NT2/D1 (cell line): ENCODE measurements at regions not wholly inside any gene's neighbourhood (a gene's known extent, or its start where the extent isn't known, plus 50 kb on each side); places are given as distances from the start of the nearest gene placed in this dataset.

Experiments used
- DNase-seq: peaks from one replicate; pipeline ENCODE4 v3.0.0-alpha.2; 2011; ENCODE audit warnings: low read depth, low spot score
- H3K27me3 ChIP-seq: 2 replicates; pipeline ENCODE4 v1.6.0; 2011; ENCODE audit warnings: mild to moderate bottlenecking; ENCODE audit not compliant: insufficient read length, insufficient read depth
- H3K36me3 ChIP-seq: 2 replicates; pipeline ENCODE4 v1.6.1; 2011; ENCODE audit warnings: mild to moderate bottlenecking, low read length, mixed read lengths; ENCODE audit not compliant: insufficient read depth, insufficient read length
- H3K4me1 ChIP-seq: 2 replicates; pipeline ENCODE4 v1.5.1; 2011; ENCODE audit not compliant: insufficient read depth, insufficient read length
- H3K4me3 ChIP-seq: 2 replicates; pipeline ENCODE4 v1.5.1; 2011; ENCODE audit warnings: low read depth; ENCODE audit not compliant: insufficient read length
- H3K9ac ChIP-seq: 2 replicates; pipeline ENCODE4 v1.6.0; 2011; ENCODE audit warnings: low read depth; ENCODE audit not compliant: insufficient read length
- H3K9me3 ChIP-seq: 2 replicates; pipeline ENCODE4 v1.5.1; 2011; ENCODE audit warnings: mild to moderate bottlenecking, low read length; ENCODE audit not compliant: insufficient read depth
- SUZ12 ChIP-seq: IDR thresholded peaks from 2 replicates; pipeline ENCODE4 v1.6.1; 2011; ENCODE audit not compliant: insufficient read length, insufficient read depth; ENCODE audit errors: extremely low read depth
- YY1 ChIP-seq: IDR thresholded peaks from 2 replicates; pipeline ENCODE4 v1.6.1; 2011; ENCODE audit not compliant: insufficient read length, insufficient read depth
- ZNF274 ChIP-seq: IDR thresholded peaks from 2 replicates; pipeline ENCODE4 v1.6.1; 2011; ENCODE audit warnings: mild to moderate bottlenecking, low read depth, low read length

DNA sequence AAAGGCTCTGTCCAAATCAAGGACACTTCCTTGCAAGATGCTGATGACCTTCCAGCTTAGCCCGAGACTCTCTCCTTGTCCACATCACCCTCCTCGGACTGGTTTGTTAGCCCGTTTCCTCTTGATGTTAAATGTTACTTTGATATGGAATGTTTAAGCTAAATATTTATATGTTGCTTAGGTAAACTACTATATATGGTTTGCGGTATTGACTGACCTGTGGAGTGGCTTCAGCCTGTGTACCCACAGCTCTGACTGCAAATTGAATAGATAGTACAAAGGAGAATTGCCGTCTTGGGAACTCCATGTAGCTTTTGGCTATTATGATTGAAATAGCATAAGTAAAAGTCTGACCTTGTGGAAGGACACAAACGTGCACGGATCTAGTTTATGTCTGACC, 422.0 kb downstream of the YTHDC2 start:
- Histone ChIP-seq H3K9ac (no peak overlapping the region), H3K36me3 (no peaks in the 10 kb centered on the region), H3K4me3 (no peak overlapping the region), H3K27me3 (no peaks in the 10 kb centered on the region), H3K9me3 (no peaks in the 10 kb centered on the region), H3K4me1 (no peaks in the 10 kb centered on the region)
- no peak for DNase-seq
- TF ChIP-seq ZNF274 (no peak), SUZ12 (no peak), YY1 (no peak)

GRCh38 chr5:113937301-113937700, 423.8 kb downstream of the YTHDC2 start:
- Histone ChIP-seq H3K4me3 (no peak overlapping the region), H3K9me3 (no peaks in the 10 kb centered on the region), H3K36me3 (no peaks in the 10 kb centered on the region), H3K9ac (no peak overlapping the region), H3K27me3 (no peaks in the 10 kb centered on the region), H3K4me1 (no peaks in the 10 kb centered on the region)
- DNase-seq: no peak
- TF ChIP-seq SUZ12: no peak
- TF ChIP-seq ZNF274: no peak
- TF ChIP-seq YY1: no peak

GRCh38 chr5:113939988-113940387, 421.9 kb upstream of the KCNN2 start:
- DNase-seq: no peak

GRCh38 chr5:113950186-113950585, 411.7 kb upstream of the KCNN2 start:
- Histone ChIP-seq H3K4me3 (no peak overlapping the region), H3K36me3 (no peaks in the 10 kb centered on the region), H3K9ac (no peak overlapping the region), H3K27me3 (no peaks in the 10 kb centered on the region), H3K4me1 (no peaks in the 10 kb centered on the region), H3K9me3 (no peaks in the 10 kb centered on the region)
- TF ChIP-seq SUZ12 (no peak), YY1 (no peak), ZNF274 (no peak)
- DNase-seq: no peak

More at GRCh38 chr5:113939988-113940387, 421.9 kb upstream of the KCNN2 start:
- H3K9me3 ChIP-seq: no peaks in the 10 kb centered on the region
- H3K36me3 ChIP-seq: no peaks in the 10 kb centered on the region
- no peak overlapping the region for H3K4me3 ChIP-seq
- H3K4me1 ChIP-seq: no peaks in the 10 kb centered on the region
- no peaks in the 10 kb centered on the region for H3K27me3 ChIP-seq
- TF ChIP-seq YY1 (no peak), SUZ12 (no peak), ZNF274 (no peak)
- H3K9ac ChIP-seq: no peak overlapping the region

DNA sequence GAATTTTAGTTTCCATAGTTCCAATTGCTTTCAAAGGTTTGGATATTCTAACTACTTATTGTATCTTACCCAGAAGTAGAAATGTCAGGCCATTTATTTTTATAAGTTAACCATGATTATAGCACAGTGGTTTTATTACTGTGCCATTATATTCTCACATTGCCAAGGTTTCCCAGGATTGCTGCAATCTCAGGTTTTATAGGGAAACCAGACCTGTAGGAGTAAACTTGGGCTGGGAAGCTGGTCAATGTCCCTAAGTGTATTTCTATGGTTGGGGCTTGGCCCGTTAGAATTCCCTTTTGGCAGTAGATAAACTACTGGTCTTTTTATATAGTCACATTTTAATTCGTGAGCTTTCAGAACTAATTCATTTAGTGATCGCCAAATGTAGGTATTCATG, 396.6 kb upstream of the KCNN2 start:
- H3K27me3 ChIP-seq: no peaks in the 10 kb centered on the region
- TF ChIP-seq YY1 (no peak), ZNF274 (no peak), SUZ12 (no peak)
- DNase-seq: no peak
- no peak overlapping the region for H3K9ac ChIP-seq
- no peaks in the 10 kb centered on the region for H3K9me3 ChIP-seq
- no peak overlapping the region for H3K4me3 ChIP-seq
- no peaks in the 10 kb centered on the region for H3K36me3 ChIP-seq
- no peaks in the 10 kb centered on the region for H3K4me1 ChIP-seq

DNA sequence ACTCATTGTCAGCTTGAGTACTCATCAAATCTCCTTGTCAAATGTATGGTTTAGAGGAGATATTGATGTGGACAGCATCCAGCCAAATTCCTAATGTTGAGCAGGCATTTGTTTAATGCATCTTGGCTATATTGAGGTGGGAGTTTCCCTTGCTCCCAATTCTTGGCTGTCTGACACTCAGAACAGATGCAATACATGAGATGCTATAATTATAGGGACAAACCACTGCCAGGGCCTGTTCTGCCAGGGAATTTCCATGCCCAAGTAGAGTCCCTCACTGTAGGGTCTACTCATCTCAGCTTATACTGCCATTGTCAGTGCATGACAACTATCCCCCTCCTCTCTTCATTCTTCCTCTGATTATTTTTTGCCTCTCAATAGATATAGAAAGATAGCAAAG, 392.0 kb upstream of the KCNN2 start:
- Histone ChIP-seq H3K36me3 (no peaks in the 10 kb centered on the region), H3K4me3 (no peak overlapping the region), H3K4me1 (no peaks in the 10 kb centered on the region), H3K27me3 (no peaks in the 10 kb centered on the region), H3K9ac (no peak overlapping the region), H3K9me3 (no peaks in the 10 kb centered on the region)
- no peak for TF ChIP-seq ZNF274
- TF ChIP-seq SUZ12: no peak
- no peak for TF ChIP-seq YY1
- no peak for DNase-seq

DNA sequence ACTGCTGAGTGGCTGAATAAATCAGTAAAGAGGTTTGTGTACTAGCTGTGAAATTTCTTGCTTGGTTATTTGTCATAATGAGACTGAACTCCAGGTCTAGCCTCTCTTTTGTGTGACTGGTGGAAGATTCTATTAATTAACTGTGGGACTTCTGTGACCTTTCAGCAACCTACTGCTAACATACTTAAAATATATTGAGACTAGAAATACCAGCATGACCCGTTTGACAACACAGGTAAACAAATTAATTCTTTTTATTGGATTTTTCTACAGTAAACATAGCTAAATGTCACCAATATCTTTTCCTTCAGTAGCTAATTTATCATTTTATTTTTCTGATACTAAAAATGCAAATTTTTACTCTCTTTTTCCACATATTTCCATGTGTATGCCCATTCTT, 390.4 kb upstream of the KCNN2 start:
- TF ChIP-seq ZNF274 (no peak), SUZ12 (no peak), YY1 (no peak)
- H3K4me1 ChIP-seq: no peaks in the 10 kb centered on the region
- no peak overlapping the region for H3K4me3 ChIP-seq
- no peak for DNase-seq
- H3K27me3 ChIP-seq: no peaks in the 10 kb centered on the region
- no peaks in the 10 kb centered on the region for H3K36me3 ChIP-seq
- no peaks in the 10 kb centered on the region for H3K9me3 ChIP-seq
- H3K9ac ChIP-seq: no peak overlapping the region

DNA sequence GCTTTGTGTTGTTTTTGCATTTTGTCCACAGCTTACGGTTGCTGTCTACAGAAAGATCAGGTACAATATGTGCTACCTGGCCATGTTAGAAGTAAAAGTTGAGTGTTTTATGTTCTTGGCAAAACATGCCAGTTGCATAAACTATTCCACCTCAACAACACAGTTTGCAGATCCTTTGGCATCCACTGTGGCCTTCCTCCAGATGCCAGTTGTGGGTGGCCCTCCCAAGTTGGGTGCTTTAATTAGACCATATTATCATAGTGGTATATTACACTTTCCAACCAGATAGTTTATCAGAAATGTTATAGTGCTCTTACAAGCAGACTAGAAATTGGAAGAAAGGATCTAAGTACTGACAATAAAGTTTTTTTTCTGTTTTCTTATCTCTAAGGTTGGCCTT, 386.9 kb upstream of the KCNN2 start:
- DNase-seq: no peak
- Histone ChIP-seq H3K9ac (no peak overlapping the region), H3K4me3 (no peak overlapping the region), H3K36me3 (no peaks in the 10 kb centered on the region), H3K4me1 (no peaks in the 10 kb centered on the region), H3K9me3 (no peaks in the 10 kb centered on the region), H3K27me3 (no peaks in the 10 kb centered on the region)
- TF ChIP-seq YY1: no peak
- TF ChIP-seq SUZ12: no peak
- TF ChIP-seq ZNF274: no peak
